ENCODE measurements at regions not wholly inside any gene's neighbourhood (a gene's known extent, or its start where the extent isn't known, plus 50 kb on each side); places are given as distances from the start of the nearest gene placed in this dataset.

GRCh38 chr22:49199224-49199623 is 628.4 kb downstream of the BRD1 start:
- Histone ChIP-seq H3K9me3 (no peaks in the 10 kb centered on the region), H3K27me3 (peaks cover 0 to 14% (median 0%) of the 10 kb centered on the region in 3 donors), H3K36me3 (no peaks in the 10 kb centered on the region), H3K4me1 (peaks cover 0 to 11% (median 2%) of the 10 kb centered on the region in 4 donors), H3K4me3 (no peak overlapping the region), H3K27ac (no peak overlapping the region)
- intact Hi-C loops (cut with DNase I), result no loop called here
- WGBS, 2 donors, result 68 to 78% methylated on average over 5 of the region's 5 CpGs
- DNase-seq, result peak; percentile 20
- TF ChIP-seq EP300 (IDR thresholded peaks at IDR 0.05) (no peak), CTCF (IDR thresholded peaks at IDR 0.05) (no peak), POLR2A (IDR thresholded peaks at IDR 0.05) (no peak), POLR2AphosphoS5 (IDR thresholded peaks at IDR 0.05) (no peak)

DNA sequence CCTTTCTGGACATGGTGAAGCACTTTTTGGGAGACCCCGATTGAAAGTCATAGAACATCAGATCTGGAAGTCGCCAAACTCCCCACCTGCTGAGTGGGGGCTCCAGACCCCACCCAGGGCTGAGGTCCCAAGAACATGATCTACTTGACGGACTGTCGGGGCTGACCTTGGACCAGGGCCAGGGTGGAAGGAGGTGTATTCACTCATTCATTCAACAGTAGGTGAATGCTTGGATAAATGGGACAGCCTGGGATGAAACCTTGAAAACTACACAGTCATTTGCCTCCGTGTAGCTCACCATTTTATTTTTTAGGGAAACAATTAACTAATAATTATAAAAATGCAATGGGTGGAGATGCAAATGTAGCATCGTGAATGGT is 629.0 kb downstream of the BRD1 start:
- Histone ChIP-seq H3K36me3 (no peaks in the 10 kb centered on the region), H3K27me3 (peaks cover 0 to 9% (median 0%) of the 10 kb centered on the region in 3 donors), H3K4me3 (no peak overlapping the region), H3K9me3 (no peaks in the 10 kb centered on the region), H3K4me1 (peaks cover 0 to 11% (median 2%) of the 10 kb centered on the region in 4 donors), H3K27ac (no peak overlapping the region)
- 80 to 87% methylated on average over 6 of the region's 6 CpGs for WGBS, 2 donors
- DNase-seq, result peak; percentile 47
- TF ChIP-seq POLR2AphosphoS5 (IDR thresholded peaks at IDR 0.05) (no peak), EP300 (IDR thresholded peaks at IDR 0.05) (no peak), CTCF (IDR thresholded peaks at IDR 0.05) (no peak), POLR2A (IDR thresholded peaks at IDR 0.05) (no peak)
- intact Hi-C loops (cut with DNase I), result no loop called here

- Histone ChIP-seq H3K27ac (no peak overlapping the region), H3K4me1 (peaks cover 0 to 11% (median 2%) of the 10 kb centered on the region in 4 donors), H3K27me3 (peaks cover 0 to 9% (median 0%) of the 10 kb centered on the region in 3 donors), H3K4me3 (no peak overlapping the region), H3K9me3 (no peaks in the 10 kb centered on the region), H3K36me3 (no peaks in the 10 kb centered on the region)
- intact Hi-C loops (cut with DNase I), result no loop called here
- 69% methylated on average over 20 of the region's 20 CpGs for WGBS, 2 donors
- TF ChIP-seq EP300 (IDR thresholded peaks at IDR 0.05) (no peak), CTCF (IDR thresholded peaks at IDR 0.05) (no peak), POLR2A (IDR thresholded peaks at IDR 0.05) (no peak), POLR2AphosphoS5 (IDR thresholded peaks at IDR 0.05) (no peak)
- peak; percentile 37 for DNase-seq
Observed at GRCh38 chr22:49197986-49198704, 629.5 kb downstream of the BRD1 start.

DNA sequence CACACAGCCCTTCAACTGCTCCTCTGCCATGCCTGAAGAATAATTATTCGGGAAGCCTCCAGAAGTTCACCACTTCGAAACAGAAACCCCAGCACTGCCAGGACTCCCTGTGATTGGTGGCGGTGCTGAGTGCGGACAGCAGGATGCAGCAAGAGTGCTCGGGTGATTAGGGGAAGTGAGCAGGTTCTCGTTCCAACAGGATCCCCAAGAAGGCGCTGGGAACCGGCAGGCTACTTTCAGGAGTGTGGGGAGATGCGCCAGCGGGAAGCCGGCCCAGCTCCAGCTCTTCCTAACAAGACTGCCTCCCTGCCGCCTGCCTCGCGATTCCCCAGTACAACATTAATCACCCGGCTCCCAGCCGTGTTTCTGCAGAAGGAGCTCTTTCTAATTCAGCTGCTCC is 630.2 kb downstream of the BRD1 start:
- peak; percentile 61 for DNase-seq

More for the DNA sequence above, 630.2 kb downstream of the BRD1 start:
- TF ChIP-seq EP300 (IDR thresholded peaks at IDR 0.05) (no peak), POLR2AphosphoS5 (IDR thresholded peaks at IDR 0.05) (no peak), POLR2A (IDR thresholded peaks at IDR 0.05) (no peak), CTCF (IDR thresholded peaks at IDR 0.05) (no peak)
- Histone ChIP-seq H3K4me1 (peaks cover 0 to 11% (median 2%) of the 10 kb centered on the region in 4 donors), H3K9me3 (no peaks in the 10 kb centered on the region), H3K27ac (no peak overlapping the region), H3K27me3 (peaks cover 0 to 12% (median 0%) of the 10 kb centered on the region in 3 donors), H3K36me3 (no peaks in the 10 kb centered on the region), H3K4me3 (no peak overlapping the region)
- WGBS, 2 donors, result 10 to 18% methylated on average over 16 of the region's 16 CpGs
- intact Hi-C loops (cut with DNase I), result no loop called here
